GM12873 (cell line): ENCODE measurements at regions not wholly inside any gene's neighbourhood (a gene's known extent, or its start where the extent isn't known, plus 50 kb on each side); places are given as distances from the start of the nearest gene placed in this dataset.

Experiments
- TF ChIP-seq, protein P1 (sequence below): IDR thresholded peaks from 2 replicates; pipeline ENCODE4 v1.5.1; 2012; ENCODE audit warnings: low read depth, mild to moderate bottlenecking, moderate library complexity, low read length, control low read depth; ENCODE audit not compliant: insufficient read depth; ENCODE audit errors: missing control alignments

DNA sequence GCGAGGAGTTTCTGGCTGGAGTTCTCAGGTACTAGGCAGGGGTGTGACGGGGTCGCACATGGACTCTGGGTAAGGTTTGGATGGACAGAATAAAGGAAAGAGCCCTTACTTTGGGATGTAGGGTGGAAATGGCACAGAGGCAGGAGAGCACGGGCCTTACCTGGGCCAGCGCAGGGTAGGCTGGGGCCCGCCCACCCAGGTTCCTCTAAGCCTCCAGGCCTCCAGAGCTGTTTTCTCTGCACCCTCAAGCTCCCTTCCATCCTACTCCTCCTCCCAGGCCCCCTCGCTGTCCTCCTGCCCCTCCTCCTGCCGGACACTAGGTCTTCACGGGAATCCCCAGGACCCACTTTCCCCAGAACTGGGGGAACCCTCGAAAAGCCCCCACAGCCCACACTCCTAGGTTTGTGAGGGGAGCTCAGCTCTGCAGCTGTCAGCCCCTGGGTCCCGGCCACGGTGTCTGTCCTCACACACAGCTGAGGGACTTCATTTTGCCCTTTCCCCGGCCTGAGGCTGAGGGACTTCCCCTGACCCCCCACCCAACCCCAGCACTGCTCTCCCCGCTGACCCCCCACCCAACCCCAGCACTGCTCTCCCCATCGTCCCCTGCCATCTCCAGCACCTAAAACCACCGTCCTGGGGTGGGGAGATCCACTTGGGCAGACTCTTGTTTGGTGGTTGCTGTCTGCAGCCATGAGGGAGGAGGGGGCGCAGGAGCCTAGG lies 53.0 kb upstream of the PCSK6 start:
- TF ChIP-seq, protein P1, sequence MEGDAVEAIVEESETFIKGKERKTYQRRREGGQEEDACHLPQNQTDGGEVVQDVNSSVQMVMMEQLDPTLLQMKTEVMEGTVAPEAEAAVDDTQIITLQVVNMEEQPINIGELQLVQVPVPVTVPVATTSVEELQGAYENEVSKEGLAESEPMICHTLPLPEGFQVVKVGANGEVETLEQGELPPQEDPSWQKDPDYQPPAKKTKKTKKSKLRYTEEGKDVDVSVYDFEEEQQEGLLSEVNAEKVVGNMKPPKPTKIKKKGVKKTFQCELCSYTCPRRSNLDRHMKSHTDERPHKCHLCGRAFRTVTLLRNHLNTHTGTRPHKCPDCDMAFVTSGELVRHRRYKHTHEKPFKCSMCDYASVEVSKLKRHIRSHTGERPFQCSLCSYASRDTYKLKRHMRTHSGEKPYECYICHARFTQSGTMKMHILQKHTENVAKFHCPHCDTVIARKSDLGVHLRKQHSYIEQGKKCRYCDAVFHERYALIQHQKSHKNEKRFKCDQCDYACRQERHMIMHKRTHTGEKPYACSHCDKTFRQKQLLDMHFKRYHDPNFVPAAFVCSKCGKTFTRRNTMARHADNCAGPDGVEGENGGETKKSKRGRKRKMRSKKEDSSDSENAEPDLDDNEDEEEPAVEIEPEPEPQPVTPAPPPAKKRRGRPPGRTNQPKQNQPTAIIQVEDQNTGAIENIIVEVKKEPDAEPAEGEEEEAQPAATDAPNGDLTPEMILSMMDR: no peak

DNA sequence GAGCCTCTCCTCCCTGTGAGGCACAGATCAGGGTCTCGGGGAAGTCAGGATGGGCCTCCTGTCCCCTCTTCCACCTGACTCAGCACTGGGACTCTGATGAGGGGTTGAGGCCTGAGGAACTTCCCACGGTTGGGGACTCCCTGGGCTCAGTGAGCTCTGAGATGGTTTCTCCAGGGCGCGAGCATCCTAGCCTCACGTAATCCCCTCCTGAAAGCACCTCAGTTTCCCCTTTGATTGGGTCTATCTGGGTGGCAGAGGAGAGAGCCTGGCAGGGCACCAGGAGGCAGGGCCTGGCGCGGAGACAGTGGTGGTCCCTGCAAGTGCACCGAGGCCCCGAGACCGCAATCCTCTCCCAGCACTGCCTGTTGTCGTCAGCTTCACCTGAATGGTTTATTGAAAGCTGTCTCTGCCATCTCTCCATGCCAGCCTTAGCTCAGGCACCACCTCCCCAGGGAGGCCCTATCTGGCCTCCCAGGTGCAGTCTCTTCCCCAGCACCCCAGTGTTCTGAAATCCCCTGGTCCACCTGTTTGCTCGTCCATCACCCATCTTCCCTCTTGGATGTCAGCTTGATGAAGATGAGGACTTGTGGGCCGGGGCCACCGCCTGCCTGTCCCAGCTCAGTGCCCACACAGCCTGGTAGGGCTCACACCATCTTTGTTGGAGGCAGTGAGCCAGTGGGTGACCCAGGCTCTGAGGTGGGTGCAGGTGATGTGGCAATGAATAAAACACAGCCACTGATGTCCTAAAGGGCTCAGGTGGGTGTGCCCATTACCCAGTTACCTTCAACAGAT lies 52.2 kb upstream of the PCSK6 start:
- TF ChIP-seq, protein P1: no peak

DNA sequence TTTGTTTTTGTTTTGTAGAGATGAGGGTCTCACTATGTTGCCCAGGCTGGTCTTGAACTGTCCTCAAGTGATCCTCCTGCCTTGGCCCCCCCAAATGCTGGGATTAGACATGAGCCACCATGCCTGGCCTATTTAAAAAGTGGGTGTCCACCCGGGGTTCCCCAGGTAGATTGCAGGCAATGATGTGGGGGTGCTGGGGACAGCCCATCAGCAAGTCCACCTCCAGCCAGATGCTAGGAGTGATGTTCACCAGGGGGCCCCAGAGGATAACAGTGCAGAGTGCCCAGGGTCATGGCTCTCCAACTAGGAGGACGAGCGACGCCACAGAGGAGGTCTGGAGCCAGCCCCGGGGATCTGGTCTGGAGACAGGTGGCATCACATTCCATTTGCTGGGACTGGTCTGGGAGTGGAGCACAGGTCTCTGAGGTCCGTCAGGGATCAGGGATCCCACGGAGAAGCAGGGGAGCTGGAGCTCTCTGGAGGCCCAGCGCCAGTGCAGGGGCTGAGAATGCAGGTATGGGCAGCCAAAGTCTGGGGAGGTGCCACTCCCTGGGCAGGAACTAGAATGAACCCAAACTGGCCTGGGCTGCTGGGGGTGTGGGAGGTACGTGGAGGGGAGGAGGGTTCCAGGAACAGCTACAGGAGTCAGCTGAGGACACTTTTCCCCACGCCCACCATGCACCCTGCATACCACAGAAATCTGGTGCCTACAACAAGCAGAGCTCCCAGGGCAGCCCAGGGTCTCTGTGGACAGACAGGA lies 51.2 kb upstream of the PCSK6 start:
- TF ChIP-seq, protein P1: no peak

DNA sequence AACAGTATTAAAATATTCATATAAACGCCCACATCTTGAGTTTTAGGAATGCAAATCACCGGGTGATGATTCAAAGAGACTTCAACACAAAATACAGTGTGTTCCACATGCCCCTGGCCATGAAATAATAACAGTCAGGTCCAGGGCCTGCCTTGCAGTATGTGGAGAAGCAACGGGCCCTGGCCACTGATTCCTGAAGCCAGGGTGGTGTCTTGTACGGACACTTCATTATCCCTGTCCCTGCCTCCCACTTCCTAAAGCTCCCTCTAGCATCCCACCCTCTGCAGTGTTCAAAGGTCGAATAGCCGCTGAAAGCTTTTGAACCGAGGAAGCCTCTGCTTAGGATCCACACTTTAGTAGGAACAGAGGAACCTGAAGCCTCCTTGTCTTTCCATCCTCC lies 50.4 kb upstream of the PCSK6 start:
- TF ChIP-seq, protein P1: no peak

DNA sequence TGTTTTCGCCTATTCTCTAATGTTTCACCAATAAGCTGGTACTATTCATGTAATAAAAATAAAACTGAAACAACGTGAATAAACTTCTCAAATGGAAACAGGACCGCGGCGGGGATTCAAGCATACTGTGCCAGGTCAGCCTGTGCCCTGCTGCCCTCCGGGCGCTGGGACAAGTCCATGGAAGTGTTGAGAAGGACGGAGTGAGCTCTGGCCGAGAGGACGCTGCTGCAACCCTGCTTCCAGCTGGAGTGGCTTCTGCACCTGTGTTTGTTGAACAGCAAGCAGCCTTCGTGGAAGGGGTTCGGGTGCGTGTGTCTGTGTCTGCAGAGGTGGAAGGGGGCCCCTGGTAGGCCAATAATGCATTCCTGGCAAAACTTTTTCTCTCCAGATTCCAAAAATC lies 50.0 kb upstream of the PCSK6 start:
- TF ChIP-seq, protein P1: no peak
